Islet precursor cell (in vitro differentiated cells): ENCODE measurements at regions not wholly inside any gene's neighbourhood (a gene's known extent, or its start where the extent isn't known, plus 50 kb on each side); places are given as distances from the start of the nearest gene placed in this dataset.
A peak's percentile ranks its signal among the peaks of the same experiment; 100 is the strongest.

Experiments used
- DNase-seq: peaks from one replicate; pipeline ENCODE4 v3.0.0-alpha.2; 2018

- DNase-seq, result no peak
Measured at GRCh38 chr17:37859451-37859850, 64.8 kb upstream of the TBC1D3K start.

GRCh38 chr17:37858391-37858790 lies 65.8 kb upstream of the TBC1D3K start:
- peak; percentile 22 for DNase-seq

GRCh38 chr17:37856245-37856644 lies 68.0 kb upstream of the TBC1D3K start:
- peak; percentile 8 for DNase-seq

- peak; percentile 26 for DNase-seq
Measured at GRCh38 chr17:37849617-37849972, 74.6 kb upstream of the TBC1D3K start.

GRCh38 chr17:37848690-37849616 lies 75.3 kb upstream of the TBC1D3K start:
- peak; percentile 95 for DNase-seq

GRCh38 chr17:37847811-37848331 lies 76.3 kb upstream of the TBC1D3K start:
- DNase-seq, result peak; percentile 40

- DNase-seq, result no peak
Measured at GRCh38 chr17:37847102-37847501, 77.1 kb upstream of the TBC1D3K start.

GRCh38 chr17:37844977-37845293 lies 79.3 kb upstream of the TBC1D3K start:
- DNase-seq, result no peak

GRCh38 chr17:37844158-37844976 lies 79.8 kb upstream of the TBC1D3K start:
- DNase-seq, result peak; percentile 89

GRCh38 chr17:37842401-37842800 lies 81.8 kb upstream of the TBC1D3K start:
- DNase-seq, result no peak

- DNase-seq, result no peak
Measured at GRCh38 chr17:37841232-37841631, 83.0 kb upstream of the TBC1D3K start.

GRCh38 chr17:37840576-37840975 lies 83.6 kb upstream of the TBC1D3K start:
- DNase-seq, result no peak

GRCh38 chr17:37839196-37839978 lies 84.8 kb upstream of the TBC1D3K start:
- DNase-seq, result no peak

GRCh38 chr17:37838276-37838675 lies 85.9 kb upstream of the TBC1D3K start:
- no peak for DNase-seq

- DNase-seq, result no peak
Measured at GRCh38 chr17:37836593-37836992, 87.6 kb upstream of the TBC1D3K start.

GRCh38 chr17:37834168-37834567 lies 89.3 kb upstream of the HNF1B start:
- DNase-seq, result no peak

- peak; percentile 39 for DNase-seq
Measured at GRCh38 chr17:37833237-37833859, 88.5 kb upstream of the HNF1B start.

GRCh38 chr17:37831986-37832385 lies 87.1 kb upstream of the HNF1B start:
- no peak for DNase-seq

- DNase-seq, result peak; percentile 24
Measured at GRCh38 chr17:37831492-37831891, 86.6 kb upstream of the HNF1B start.

GRCh38 chr17:37830151-37830993 lies 85.5 kb upstream of the HNF1B start:
- no peak for DNase-seq

- DNase-seq, result no peak
Measured at GRCh38 chr17:37829592-37830123, 84.8 kb upstream of the HNF1B start.
